HG03378 (cell line): ENCODE measurements at regions not wholly inside any gene's neighbourhood (a gene's known extent, or its start where the extent isn't known, plus 50 kb on each side); places are given as distances from the start of the nearest gene placed in this dataset.
"Not testable (repeated sequence)": the region's sequence is repeated elsewhere in the genome, so short reads cannot be mapped to it uniquely, and the experiment has no call there.

Experiments used
- ATAC-seq: cut with Tn5 transposase; IDR thresholded peaks from one replicate; pipeline ENCODE4 v1.9.1; 2021; ENCODE audit warnings: mild to moderate bottlenecking, moderate library complexity; ENCODE audit not compliant: unreplicated experiment

DNA sequence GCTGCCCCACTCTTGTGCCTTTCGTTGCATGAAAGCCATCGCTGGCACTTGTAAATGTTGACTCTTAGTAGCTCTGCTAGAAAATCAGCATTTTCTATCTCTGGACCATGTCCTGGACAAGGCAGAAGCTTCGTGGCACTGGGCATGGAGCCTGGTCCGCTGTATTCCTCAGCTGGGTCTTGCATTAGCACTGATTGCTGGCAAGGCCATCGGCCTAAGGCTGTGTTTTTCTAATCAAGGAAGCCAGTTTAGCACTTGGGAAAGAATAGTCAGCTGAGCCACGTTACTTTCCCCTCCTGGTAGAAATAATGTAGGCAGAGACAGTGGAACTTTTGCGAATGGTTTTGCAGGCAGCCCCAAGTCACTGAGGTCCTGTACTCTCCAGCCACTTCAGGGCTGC is 180.2 kb upstream of the EOLA2 start:
- ATAC-seq = no peak

- ATAC-seq = no peak
Observed at GRCh38 chrX:150119323-150119722, 181.0 kb upstream of the EOLA2 start.

GRCh38 chrX:150125045-150125444 is 186.8 kb upstream of the EOLA2 start:
- not testable (repeated sequence) for ATAC-seq

DNA sequence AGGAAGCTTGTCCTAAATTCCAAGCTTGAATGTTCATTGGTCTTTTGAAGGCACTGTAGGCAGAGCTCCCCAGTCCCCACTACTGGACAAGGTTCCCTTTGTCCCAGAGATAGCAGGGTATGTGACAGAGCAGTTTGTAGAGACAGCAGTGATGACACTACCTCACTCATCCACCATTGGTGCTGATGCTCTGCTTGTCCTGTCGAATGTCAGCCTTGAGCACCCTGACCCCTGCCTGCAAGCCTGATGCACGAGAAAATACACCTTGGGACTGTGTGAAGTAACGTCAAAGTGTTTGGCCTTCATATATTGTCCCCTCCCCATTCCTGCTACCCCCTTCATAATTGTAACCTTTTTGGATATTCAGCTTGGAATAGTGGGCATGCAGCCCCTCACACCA is 188.9 kb upstream of the EOLA2 start:
- ATAC-seq = no peak

- ATAC-seq = no peak
Observed at GRCh38 chrX:150143721-150144440, 205.6 kb upstream of the EOLA2 start.

GRCh38 chrX:150146271-150146896 is 208.1 kb upstream of the EOLA2 start:
- ATAC-seq = no peak

DNA sequence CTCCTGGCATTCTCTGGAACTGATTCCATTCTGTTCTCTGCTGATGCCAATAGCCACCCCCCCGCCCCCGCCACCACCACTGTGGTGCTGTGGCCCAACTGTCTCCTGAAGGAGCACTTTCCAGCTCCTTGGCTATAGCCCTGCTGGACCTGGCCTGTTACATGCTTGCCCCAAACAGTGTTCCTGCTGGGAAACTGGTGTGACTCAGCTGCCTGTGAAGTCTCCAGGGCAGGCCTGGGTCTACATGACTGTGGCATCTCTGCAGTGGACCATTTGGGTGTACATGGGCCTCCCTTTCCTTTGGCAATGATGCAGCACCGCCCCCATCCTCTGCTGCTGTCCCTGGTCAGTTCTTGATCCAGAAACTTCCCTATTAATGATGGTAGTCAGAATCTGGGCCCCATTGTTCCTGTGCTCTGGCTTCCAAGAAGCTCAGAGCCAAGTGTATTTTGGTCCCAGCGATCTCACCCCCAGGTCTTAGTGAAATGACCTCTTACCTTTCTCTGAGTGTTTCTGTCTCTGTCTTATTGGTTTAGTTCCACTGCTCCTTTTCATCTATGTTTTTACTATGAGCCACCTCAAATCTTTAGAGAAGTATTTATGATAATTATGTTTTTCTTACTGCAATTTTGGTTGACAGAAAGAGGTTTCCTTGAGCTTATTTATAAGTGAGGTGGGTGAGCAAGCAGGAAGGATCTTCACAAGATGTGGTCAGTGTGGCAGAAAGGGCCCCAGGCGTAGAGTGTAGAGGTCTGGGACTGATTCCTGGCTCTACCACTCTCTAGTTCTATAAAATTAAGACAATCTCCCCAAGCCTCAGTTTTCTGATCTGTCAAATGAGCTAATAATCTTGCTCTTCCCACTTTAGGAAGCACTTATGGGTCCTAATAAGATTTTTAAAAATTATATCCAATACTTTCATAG is 210.7 kb upstream of the EOLA2 start:
- no peak for ATAC-seq

- ATAC-seq = no peak
Observed at GRCh38 chrX:150150076-150150779, 211.9 kb upstream of the EOLA2 start.

GRCh38 chrX:150150780-150151125 is 212.4 kb upstream of the MAMLD1 start:
- ATAC-seq = no peak

DNA sequence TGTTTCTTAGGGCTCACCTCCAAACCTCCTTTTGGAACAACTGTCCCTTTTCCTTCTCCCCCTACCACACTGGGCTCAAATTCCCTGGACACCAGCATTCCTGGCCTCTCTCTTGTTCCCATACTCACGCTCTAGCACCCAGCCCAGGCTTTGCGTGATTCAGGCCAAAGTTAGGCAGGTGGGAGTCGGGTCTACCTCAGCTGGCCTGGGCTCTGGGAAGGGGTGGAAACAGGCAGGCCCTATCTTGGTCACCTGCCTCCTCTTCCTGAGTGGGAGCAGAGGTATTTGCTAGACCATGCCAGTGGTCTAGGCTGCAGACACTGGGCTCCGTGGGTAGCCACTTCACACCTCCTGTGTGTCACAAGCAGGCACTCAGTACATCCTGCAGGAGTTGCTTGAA is 211.1 kb upstream of the MAMLD1 start:
- no peak for ATAC-seq

DNA sequence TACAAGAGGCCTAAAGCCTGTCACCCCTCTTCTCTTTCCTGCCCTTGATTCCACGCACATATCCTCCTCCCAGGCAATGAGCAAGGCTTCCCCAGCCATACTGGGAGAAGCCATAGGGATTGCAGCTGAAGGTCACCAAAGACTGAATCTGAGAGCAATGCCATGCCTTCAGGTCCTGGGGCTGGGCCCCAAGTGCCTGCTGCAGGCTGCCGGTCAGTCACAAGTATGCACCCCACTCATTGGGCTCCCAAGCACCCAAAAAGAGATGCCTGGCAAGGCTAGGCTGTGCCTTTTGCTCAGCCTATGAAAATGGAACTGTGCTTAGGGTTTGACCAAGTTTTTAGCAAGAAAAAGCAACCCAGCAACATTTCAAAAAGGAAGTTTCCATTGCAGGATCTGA is 210.6 kb upstream of the MAMLD1 start:
- ATAC-seq = no peak

- ATAC-seq = no peak
Observed at GRCh38 chrX:150155436-150156035, 207.6 kb upstream of the MAMLD1 start.

GRCh38 chrX:150156615-150157014 is 206.5 kb upstream of the MAMLD1 start:
- ATAC-seq = no peak

- no peak for ATAC-seq
Observed at GRCh38 chrX:150157291-150157690, 205.8 kb upstream of the MAMLD1 start.

GRCh38 chrX:150158554-150159332 is 204.4 kb upstream of the MAMLD1 start:
- ATAC-seq = no peak

DNA sequence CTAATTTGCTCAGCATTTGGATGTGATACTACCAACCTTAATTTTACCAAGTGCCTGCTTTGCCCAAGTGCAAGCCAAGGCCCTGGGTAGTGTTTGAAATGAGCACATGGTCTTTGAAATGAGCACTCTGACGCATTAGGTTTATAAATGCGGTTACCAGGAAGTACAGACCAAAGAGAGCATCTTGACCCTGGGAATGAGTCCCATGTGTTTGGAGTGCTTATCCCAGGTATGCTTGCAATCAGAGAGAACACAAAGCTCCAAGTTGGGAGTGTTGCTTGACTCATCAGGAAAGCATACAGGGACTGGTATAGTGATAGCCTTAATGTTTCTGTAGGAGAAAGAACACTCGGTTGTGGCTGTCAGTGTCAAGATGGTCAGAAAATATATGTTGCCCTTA is 203.6 kb upstream of the MAMLD1 start:
- no peak for ATAC-seq

DNA sequence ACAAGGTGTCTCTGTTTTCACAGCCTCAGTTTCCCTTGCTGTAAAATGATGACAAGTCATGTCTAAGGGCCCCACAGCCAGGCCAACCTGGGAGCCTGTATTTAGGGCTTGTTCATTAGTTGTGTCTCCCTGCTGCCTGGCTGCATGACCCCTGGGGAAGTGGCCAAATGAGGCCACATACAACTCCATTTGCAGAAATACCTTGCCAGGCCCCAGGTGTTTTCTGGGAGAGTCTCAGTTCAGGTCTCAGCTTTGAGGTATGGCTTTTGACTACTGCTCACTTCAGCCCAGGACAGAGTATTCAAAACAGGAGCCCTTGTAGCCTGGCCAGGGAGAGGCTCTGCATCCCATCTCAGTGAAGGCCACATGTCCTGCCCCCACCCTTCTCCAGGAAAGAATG is 202.5 kb upstream of the MAMLD1 start:
- ATAC-seq = no peak

DNA sequence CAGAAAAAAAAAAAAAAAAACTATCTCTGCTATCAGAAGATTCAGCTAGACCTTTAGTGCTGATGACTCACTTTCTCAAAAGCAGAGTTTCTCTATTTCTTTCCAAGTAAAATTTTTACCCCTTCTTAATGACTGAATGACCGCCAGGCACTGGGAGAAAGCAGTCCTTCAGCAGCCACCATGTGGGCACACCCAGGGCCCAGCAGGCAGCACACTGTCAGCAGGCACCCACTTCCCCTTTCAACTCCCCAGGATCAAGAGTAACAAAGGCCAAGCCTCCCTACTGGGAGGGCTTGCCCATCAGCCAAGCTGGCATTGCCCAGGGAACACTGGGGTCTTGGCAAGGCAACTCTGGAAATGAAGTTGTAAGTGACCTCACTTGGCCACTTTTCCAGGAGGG is 201.9 kb upstream of the MAMLD1 start:
- ATAC-seq = no peak

DNA sequence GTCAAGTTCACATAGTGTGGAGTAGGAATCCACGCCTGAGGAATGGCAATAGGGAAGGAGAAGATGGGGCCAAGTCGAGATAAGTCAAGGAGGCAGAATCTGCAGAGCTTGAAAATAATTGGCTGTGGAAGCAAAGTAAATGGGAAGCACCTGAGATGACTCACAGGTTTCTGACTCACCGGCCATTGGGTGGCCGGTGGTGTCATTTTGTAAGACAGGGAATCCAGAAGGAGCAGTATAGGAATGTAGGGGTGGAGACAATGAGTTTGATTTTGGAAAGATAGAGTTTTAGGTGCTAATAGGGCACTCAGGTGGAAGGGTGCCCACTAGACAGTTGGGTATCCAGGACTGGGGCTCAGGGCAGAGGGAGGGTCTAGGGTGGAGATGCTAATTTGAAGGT is 201.0 kb upstream of the MAMLD1 start:
- ATAC-seq = no peak
